Keratinocyte (primary cell): ENCODE measurements at regions not wholly inside any gene's neighbourhood (a gene's known extent, or its start where the extent isn't known, plus 50 kb on each side); places are given as distances from the start of the nearest gene placed in this dataset.

ENCODE experiments used
- CTCF ChIP-seq, 3 experiments: IDR thresholded peaks in 1 of 3; conservative IDR thresholded peaks in 1 of 3; optimal IDR thresholded peaks in 1 of 3; 2 replicates in 2 of 3; 3 replicates in 1 of 3; pipeline versions ENCODE3 to v1.5.1; 2011; ENCODE audit warnings: low read length in 3 of 3, mild to moderate bottlenecking in 3 of 3, moderate library complexity in 2 of 3, control low read depth in 1 of 3, inconsistent platforms in 1 of 3; ENCODE audit not compliant: insufficient read depth in 2 of 3; ENCODE audit errors: extremely low read depth in 1 of 3
- EZH2 ChIP-seq: IDR thresholded peaks from one replicate; pipeline ENCODE4 v1.6.1; 2012; ENCODE audit warnings: inconsistent platforms, mild to moderate bottlenecking, low read length, moderate library complexity

GRCh38 chr7:46357290-46357689, 436.2 kb upstream of the IGFBP3 start:
- no peak for TF ChIP-seq CTCF (optimal IDR thresholded peaks at IDR 0.05 in 1 of 3, IDR thresholded peaks at IDR 0.05 in 1 of 3, conservative IDR thresholded peaks at IDR 0.05 in 1 of 3; ENCODE audit: extremely low read depth in 1 of 3, insufficient read depth in 2 of 3, low read length in 3 of 3)
- TF ChIP-seq EZH2: no peak
